Stimulated activated naive CD8-positive, alpha-beta T cell treated with anti-CD3 and anti-CD28 coated beads, Interleukin-15, Interleukin-2, amounts not matched to agents 100 ng/mL and 50 ng/mL, for 24 hours (primary cell): ENCODE measurements at regions not wholly inside any gene's neighbourhood (a gene's known extent, or its start where the extent isn't known, plus 50 kb on each side); places are given as distances from the start of the nearest gene placed in this dataset.

Experiments
- H3K27ac Mint-ChIP-seq: one replicate; pipeline ENCODE4 v1.8.0; 2021; ENCODE audit warnings: mild to moderate bottlenecking, mixed read lengths
- H3K27me3 Mint-ChIP-seq: one replicate; pipeline ENCODE4 v1.8.0; 2021; ENCODE audit warnings: mixed read lengths
- H3K36me3 Mint-ChIP-seq: one replicate; pipeline ENCODE4 v1.8.0; 2021; ENCODE audit warnings: low read depth, mixed read lengths
- H3K4me1 Mint-ChIP-seq: one replicate; pipeline ENCODE4 v1.8.0; 2021; ENCODE audit warnings: low read depth, mixed read lengths
- H3K4me3 Mint-ChIP-seq: one replicate; pipeline ENCODE4 v1.8.0; 2021; ENCODE audit warnings: mild to moderate bottlenecking, mixed read lengths
- H3K9me3 Mint-ChIP-seq: one replicate; pipeline ENCODE4 v1.8.0; 2021; ENCODE audit warnings: mixed read lengths

DNA sequence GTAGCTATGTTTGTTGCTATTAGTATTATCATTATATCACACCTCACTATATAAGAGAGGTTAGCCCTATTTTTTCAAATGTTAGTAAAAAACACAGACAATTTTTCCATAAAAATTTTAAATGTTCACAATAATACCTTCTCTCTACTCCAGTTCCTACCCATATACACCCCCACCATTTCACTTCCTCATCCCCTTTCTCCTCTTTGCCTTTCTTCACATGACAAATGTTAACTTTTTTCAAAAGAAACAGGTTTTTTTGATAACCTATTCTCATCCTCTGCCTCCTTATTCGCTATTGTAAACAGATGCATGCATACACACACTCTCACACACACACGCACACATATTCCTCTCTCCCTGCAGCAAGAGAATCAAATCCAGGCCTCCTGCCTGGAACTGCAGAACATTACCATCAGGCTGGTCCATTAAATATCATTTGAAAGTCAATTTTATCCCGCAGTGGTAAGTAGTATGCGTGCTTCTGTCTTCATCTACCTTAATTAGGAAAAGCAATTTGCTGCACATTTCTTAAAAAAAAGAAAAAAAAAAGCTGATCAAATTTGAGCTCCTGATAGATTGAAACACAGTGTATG lies 55.5 kb downstream of the MID1IP1 start:
- Mint-ChIP-seq H3K9me3 (no peaks in the 10 kb centered on the region), H3K36me3 (no peaks in the 10 kb centered on the region), H3K4me3 (no peak overlapping the region), H3K4me1 (peaks cover 17% of the 10 kb centered on the region), H3K27me3 (no peaks in the 10 kb centered on the region), H3K27ac (no peak overlapping the region)

DNA sequence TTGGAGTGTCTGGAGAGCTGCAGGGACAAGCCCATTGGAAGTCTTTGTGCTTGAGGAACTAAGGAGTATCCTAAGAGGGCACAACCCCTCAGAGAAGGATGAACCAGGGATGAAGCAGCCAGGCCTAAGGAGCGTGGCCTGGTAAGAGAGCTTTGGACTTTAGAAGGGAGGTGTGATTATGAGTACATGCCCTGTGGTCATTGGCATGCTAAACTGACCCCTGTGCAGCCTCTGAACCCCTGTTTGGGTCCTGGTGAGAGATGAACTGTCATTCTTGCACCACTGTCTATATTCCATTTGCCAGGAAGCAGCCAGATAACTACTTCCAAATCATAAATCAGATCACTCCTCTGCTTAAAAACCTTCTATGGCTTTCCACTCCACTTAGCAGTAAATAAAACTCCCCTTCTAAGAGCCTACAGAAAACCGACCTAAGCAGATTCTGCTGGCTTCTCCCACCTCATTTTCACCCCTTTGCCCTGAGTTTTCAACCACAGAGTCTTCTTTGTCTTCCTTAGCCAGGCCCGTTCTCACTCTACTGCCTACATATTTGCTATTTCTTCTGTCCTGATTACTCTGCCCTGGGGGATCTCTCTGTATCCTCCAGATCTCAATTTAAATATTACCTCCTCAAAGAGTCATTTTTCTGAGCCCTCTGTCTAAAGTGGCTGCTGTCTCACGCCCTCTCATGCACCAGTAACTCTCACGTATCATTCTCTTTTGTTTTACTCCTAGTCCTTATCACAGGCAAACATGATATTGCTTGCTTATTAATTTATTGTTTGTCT lies 56.7 kb downstream of the MID1IP1 start:
- Mint-ChIP-seq H3K4me1 (peaks cover 17% of the 10 kb centered on the region), H3K9me3 (no peaks in the 10 kb centered on the region), H3K27ac (no peak overlapping the region), H3K36me3 (no peaks in the 10 kb centered on the region), H3K4me3 (no peak overlapping the region), H3K27me3 (no peaks in the 10 kb centered on the region)

- no peaks in the 10 kb centered on the region for H3K36me3 Mint-ChIP-seq
- H3K4me1 Mint-ChIP-seq, result peaks cover 17% of the 10 kb centered on the region
- H3K27ac Mint-ChIP-seq, result peak overlapping the region; percentile 88
- peak overlapping the region; percentile 7 for H3K4me3 Mint-ChIP-seq
- H3K27me3 Mint-ChIP-seq, result no peaks in the 10 kb centered on the region
- H3K9me3 Mint-ChIP-seq, result no peaks in the 10 kb centered on the region
Observed at GRCh38 chrX:38859602-38860001, 58.3 kb downstream of the MID1IP1 start.

DNA sequence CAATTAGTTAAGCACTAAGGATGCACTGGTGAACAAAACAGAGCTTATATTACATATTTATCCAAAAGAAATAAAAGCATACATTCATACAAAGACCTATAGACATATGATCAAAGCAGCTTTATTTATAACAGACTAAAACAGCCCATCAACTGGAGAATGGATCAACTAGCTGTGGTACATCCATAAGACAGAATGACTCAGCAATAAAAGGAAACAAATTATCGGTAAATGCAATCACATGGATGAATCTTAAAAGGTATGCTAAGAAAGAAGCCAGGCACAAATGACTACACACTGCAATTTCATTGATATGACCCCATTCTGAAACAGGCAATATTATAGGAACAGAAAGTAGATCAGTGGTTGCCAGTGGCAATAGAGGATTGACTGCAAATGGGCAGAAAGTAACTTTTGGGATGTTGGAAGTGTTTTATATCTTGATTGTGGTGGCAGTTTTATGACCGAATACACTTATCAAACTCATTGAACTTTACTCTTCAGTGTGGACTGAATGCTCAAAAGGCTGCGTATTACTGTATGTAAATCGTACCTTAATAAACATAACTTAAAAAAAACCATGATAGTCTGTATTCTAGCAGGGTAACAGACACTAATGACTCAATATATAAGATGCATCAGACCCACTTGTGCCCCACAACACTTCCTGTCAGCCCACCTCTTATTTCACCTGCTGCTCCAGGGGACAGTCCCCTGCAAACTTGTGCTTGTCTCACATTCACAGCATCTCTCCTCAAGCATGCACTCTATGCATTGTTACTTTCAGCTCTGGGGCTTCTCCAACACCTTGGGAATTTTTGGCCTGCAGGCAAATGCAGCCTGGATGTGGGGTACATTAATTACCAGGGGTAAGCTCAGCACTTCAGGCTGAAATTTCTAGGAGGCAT lies 59.1 kb downstream of the MID1IP1 start:
- no peaks in the 10 kb centered on the region for H3K36me3 Mint-ChIP-seq
- H3K4me1 Mint-ChIP-seq, result peaks cover 17% of the 10 kb centered on the region
- H3K27me3 Mint-ChIP-seq, result no peaks in the 10 kb centered on the region
- H3K4me3 Mint-ChIP-seq, result peak overlapping the region; percentile 49
- H3K9me3 Mint-ChIP-seq, result no peaks in the 10 kb centered on the region
- peak overlapping the region; percentile 88 for H3K27ac Mint-ChIP-seq

DNA sequence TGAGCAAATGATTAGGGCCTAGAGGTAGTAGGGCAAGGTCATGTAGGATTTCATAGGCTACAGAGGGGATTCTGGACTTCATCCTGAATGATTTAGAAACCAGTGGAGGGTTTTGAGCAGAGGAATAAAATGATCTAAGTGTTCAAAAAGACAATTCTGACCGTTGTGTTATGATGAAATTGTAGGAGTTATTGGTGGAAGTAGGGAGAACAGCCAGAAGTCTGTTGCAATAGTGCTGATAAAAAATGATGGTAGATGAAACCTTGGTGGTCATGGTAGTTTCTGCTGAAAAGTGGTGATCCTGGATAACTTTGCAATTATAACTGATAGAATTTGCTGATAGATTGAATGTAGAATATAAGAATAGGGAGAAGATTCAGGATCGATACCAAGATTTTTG lies 60.2 kb downstream of the MID1IP1 start:
- Mint-ChIP-seq H3K27ac (no peak overlapping the region), H3K4me3 (no peak overlapping the region), H3K9me3 (no peaks in the 10 kb centered on the region), H3K36me3 (no peaks in the 10 kb centered on the region), H3K27me3 (no peaks in the 10 kb centered on the region), H3K4me1 (peaks cover 17% of the 10 kb centered on the region)

DNA sequence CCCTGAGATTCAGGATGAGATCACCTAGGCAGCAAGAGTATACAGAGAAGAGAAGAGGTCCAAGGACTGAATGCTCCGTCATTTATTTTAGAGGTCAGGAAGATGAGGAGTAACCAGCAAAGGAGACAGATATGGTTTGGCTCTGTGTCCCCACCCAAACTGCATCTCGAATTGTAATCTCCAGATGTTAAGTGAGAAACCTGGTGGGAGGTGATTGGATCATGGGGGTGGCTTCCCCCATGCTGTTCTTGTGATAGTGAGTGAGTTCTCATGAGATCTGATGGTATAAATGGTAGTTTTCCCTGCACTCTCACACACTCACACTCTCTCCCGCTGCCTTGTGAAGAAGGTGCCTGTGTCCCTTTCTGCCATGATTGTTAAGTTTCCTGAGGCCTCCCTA lies 60.8 kb downstream of the MID1IP1 start:
- Mint-ChIP-seq H3K4me1 (peaks cover 12% of the 10 kb centered on the region), H3K9me3 (no peaks in the 10 kb centered on the region), H3K36me3 (no peaks in the 10 kb centered on the region), H3K27me3 (no peaks in the 10 kb centered on the region), H3K27ac (no peak overlapping the region), H3K4me3 (no peak overlapping the region)

DNA sequence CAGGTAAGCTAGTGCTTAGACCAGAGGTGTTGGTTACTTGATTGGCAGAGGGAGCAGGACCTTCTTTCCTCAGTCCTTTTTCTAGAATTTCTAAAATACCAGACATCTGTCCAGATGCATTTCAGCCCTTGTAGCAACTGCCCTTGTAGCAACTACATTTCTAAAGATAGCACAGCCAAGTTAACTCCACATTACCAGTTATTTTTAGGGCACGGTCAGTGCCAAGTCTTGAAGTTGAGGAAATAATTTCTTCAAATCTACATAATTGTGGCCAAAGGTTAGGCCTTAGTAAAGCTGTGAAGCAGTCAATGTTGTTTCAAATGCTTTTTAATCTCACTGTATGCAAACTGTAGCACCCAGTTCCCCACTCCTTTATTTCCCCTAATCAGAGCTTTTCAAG lies 62.9 kb downstream of the MID1IP1 start:
- Mint-ChIP-seq H3K27me3 (no peaks in the 10 kb centered on the region), H3K9me3 (no peaks in the 10 kb centered on the region), H3K4me1 (no peaks in the 10 kb centered on the region), H3K27ac (no peak overlapping the region), H3K4me3 (no peak overlapping the region), H3K36me3 (no peaks in the 10 kb centered on the region)

DNA sequence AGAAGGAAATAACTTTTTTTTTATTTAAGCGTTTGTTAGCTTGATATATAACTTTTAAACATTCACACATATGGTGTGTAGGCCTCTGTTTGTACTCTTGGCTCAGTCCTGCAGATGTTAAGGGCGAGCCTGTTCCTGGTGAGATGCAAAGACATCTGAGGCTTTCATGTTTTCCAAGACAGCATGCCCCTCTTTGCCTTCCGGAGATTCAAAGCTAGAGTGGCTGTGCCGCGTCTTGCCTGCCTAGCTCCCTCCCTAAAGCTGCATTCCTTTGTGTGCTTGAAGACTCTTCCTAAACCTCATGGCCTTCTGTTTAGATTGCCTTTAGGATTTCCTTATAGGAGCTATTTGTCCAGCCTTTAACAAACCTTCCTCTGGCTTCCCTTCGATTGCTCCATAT lies 67.1 kb downstream of the MID1IP1 start:
- no peaks in the 10 kb centered on the region for H3K27me3 Mint-ChIP-seq
- no peaks in the 10 kb centered on the region for H3K4me1 Mint-ChIP-seq
- no peaks in the 10 kb centered on the region for H3K9me3 Mint-ChIP-seq
- H3K36me3 Mint-ChIP-seq, result no peaks in the 10 kb centered on the region
- H3K4me3 Mint-ChIP-seq, result no peak overlapping the region
- no peak overlapping the region for H3K27ac Mint-ChIP-seq

GRCh38 chrX:38868941-38869401 lies 67.7 kb downstream of the MID1IP1 start:
- H3K27ac Mint-ChIP-seq, result no peak overlapping the region
- H3K27me3 Mint-ChIP-seq, result no peaks in the 10 kb centered on the region
- no peaks in the 10 kb centered on the region for H3K9me3 Mint-ChIP-seq
- no peaks in the 10 kb centered on the region for H3K36me3 Mint-ChIP-seq
- no peak overlapping the region for H3K4me3 Mint-ChIP-seq
- H3K4me1 Mint-ChIP-seq, result no peaks in the 10 kb centered on the region

GRCh38 chrX:38870361-38870895 lies 69.2 kb downstream of the MID1IP1 start:
- no peaks in the 10 kb centered on the region for H3K27me3 Mint-ChIP-seq
- H3K4me3 Mint-ChIP-seq, result no peak overlapping the region
- H3K9me3 Mint-ChIP-seq, result no peaks in the 10 kb centered on the region
- H3K36me3 Mint-ChIP-seq, result no peaks in the 10 kb centered on the region
- H3K27ac Mint-ChIP-seq, result no peak overlapping the region
- H3K4me1 Mint-ChIP-seq, result no peaks in the 10 kb centered on the region

DNA sequence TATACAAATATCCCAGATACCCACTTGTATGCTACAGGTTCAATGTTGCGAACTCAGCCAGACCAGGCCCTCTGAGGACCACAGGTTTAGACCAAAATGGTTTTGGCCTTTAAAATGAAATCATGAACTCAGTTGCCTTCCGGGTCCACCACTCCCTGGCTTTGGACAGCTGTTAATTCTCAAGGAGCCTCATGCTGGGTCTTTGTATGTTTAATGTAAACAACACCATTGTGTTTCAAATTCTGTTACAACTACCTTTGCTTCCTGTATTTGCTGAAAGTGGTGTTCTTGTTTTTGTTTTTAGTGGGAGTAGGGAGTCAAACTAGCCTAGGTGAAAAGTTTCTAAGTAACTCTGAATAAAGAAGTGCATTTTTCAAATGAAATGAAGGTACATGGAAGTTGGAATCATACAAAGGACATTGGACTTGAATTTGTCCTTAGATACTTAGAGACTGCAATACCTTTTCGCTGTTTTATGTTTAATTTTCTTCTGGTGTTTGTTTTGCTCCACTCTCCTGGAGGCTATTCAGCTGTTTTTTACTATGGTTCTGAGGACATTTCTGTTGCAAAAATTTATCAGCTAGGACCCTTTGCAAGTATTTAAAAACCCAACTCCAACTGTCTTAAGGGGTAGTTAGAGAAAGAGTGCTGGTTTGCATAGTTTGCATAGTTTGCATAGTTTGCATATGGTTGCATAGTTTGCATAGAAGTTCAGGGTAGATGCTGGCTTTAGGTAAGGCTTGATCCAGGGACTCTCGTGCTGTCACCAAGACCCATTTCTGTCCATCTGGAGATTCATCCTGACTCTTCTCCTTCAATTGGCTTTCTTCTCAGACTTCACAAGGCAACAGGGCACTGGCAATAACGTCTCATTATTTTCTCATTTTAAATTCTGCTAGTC lies 70.1 kb downstream of the MID1IP1 start:
- Mint-ChIP-seq H3K4me1 (no peaks in the 10 kb centered on the region), H3K4me3 (no peak overlapping the region), H3K27ac (no peak overlapping the region), H3K27me3 (no peaks in the 10 kb centered on the region), H3K9me3 (no peaks in the 10 kb centered on the region), H3K36me3 (no peaks in the 10 kb centered on the region)

DNA sequence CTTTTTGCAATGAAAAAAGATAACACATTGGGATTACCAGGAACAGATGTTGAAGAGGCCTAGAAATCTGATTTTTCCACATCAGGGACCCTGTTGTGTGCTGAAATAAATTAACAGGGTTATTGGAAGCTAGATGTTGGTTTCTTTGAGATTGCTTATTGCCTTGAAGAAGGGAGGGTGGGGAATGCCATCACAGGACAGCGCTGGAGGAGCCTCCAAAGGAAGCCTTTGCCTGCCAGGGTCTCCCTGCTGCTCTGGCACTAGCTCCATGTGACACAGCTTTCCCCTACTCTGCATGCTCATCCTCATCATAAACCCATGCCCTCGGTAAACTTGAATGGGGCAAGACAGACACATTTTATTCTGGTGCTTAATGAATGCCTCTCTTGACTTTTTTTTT lies 76.1 kb downstream of the MID1IP1 start:
- Mint-ChIP-seq H3K9me3 (no peaks in the 10 kb centered on the region), H3K4me1 (peaks cover 20% of the 10 kb centered on the region), H3K4me3 (no peak overlapping the region), H3K27ac (no peak overlapping the region), H3K27me3 (no peaks in the 10 kb centered on the region), H3K36me3 (no peaks in the 10 kb centered on the region)

GRCh38 chrX:38878641-38879340 lies 77.5 kb downstream of the MID1IP1 start:
- H3K27ac Mint-ChIP-seq, result no peak overlapping the region
- peaks cover 20% of the 10 kb centered on the region for H3K4me1 Mint-ChIP-seq
- H3K27me3 Mint-ChIP-seq, result no peaks in the 10 kb centered on the region
- no peaks in the 10 kb centered on the region for H3K9me3 Mint-ChIP-seq
- H3K36me3 Mint-ChIP-seq, result no peaks in the 10 kb centered on the region
- H3K4me3 Mint-ChIP-seq, result no peak overlapping the region
